Activated B cell treated with CpG ODN at 0.5 μM for 24 hours (primary cell): ENCODE measurements at regions not wholly inside any gene's neighbourhood (a gene's known extent, or its start where the extent isn't known, plus 50 kb on each side); places are given as distances from the start of the nearest gene placed in this dataset.

Experiments used
- ATAC-seq: fragments of 200-7000 bp; cut with Tn5 transposase; one replicate; pipeline ENCODE4 v1.10.0; 2021; ENCODE audit warnings: low read depth, mild to moderate bottlenecking, moderate library complexity
- CTCF ChIA-PET: fragments of 350-600 bp; sonication (Branson Sonifier 250); formaldehyde crosslinking; loops from one replicate; lab custom pipeline; 2021; ENCODE audit warnings: antibody characterized with exemption; lab: Charles Lee
- POLR2A ChIA-PET: fragments of 350-600 bp; sonication (Branson Sonifier 250); formaldehyde crosslinking; loops from one replicate; lab custom pipeline; 2021; ENCODE audit warnings: antibody characterized with exemption; lab: Charles Lee
- DNase-seq: peaks from one replicate; pipeline ENCODE4 v3.0.0; 2022
- H3K27ac Mint-ChIP-seq: one replicate; pipeline ENCODE4 v1.8.0; 2020; ENCODE audit warnings: mixed read lengths
- H3K27me3 Mint-ChIP-seq: one replicate; pipeline ENCODE4 v1.8.0; 2021; ENCODE audit warnings: mixed read lengths
- H3K36me3 Mint-ChIP-seq: one replicate; pipeline ENCODE4 v1.8.0; 2021; ENCODE audit warnings: low read depth, mixed read lengths
- H3K4me1 Mint-ChIP-seq: one replicate; pipeline ENCODE4 v1.8.0; 2021; ENCODE audit warnings: mixed read lengths
- H3K4me3 Mint-ChIP-seq: one replicate; pipeline ENCODE4 v1.8.0; 2020; ENCODE audit warnings: mild to moderate bottlenecking, mixed read lengths
- H3K9me3 Mint-ChIP-seq: one replicate; pipeline ENCODE4 v1.8.0; 2020; ENCODE audit warnings: mixed read lengths
- CTCF ChIP-seq: fragments of 200-600 bp; IDR thresholded peaks from one replicate; pipeline ENCODE4 v1.8.0; 2022; ENCODE audit warnings: antibody characterized with exemption, mild to moderate bottlenecking
- intact Hi-C: fragments of 100-400 bp; cut with micrococcal nuclease; formaldehyde crosslinking; loops from one replicate; pipeline ENCODE4 v1.15.1; 2024

- H3K27ac Mint-ChIP-seq: no peak overlapping the region
- H3K4me1 Mint-ChIP-seq: no peaks in the 10 kb centered on the region
- H3K9me3 Mint-ChIP-seq: no peaks in the 10 kb centered on the region
- ATAC-seq: no peak
- no peaks in the 10 kb centered on the region for H3K36me3 Mint-ChIP-seq
- DNase-seq: no peak
- no peak overlapping the region for H3K4me3 Mint-ChIP-seq
- no peak for TF ChIP-seq CTCF
- intact Hi-C loops: no loop called here
- ChIA-PET POLR2A (no interaction called here), CTCF (no interaction called here)
- H3K27me3 Mint-ChIP-seq: no peaks in the 10 kb centered on the region
Observed at GRCh38 chr10:3294919-3295581, 122.5 kb upstream of the PITRM1 start.

- Mint-ChIP-seq H3K4me3 (no peak overlapping the region), H3K9me3 (no peaks in the 10 kb centered on the region), H3K4me1 (no peaks in the 10 kb centered on the region), H3K36me3 (no peaks in the 10 kb centered on the region), H3K27me3 (no peaks in the 10 kb centered on the region), H3K27ac (no peak overlapping the region)
- POLR2A ChIA-PET: no interaction called here
- DNase-seq: no peak
- CTCF ChIA-PET: no interaction called here
- TF ChIP-seq CTCF: no peak
- ATAC-seq: no peak
- intact Hi-C loops: no loop called here
Observed at GRCh38 chr10:3293581-3294431, 121.2 kb upstream of the PITRM1 start.

- no peaks in the 10 kb centered on the region for H3K36me3 Mint-ChIP-seq
- intact Hi-C loops: no loop called here
- DNase-seq (no peak), ATAC-seq (no peak)
- CTCF ChIA-PET: no interaction called here
- H3K27ac Mint-ChIP-seq: no peak overlapping the region
- no peak overlapping the region for H3K4me3 Mint-ChIP-seq
- no peak for TF ChIP-seq CTCF
- POLR2A ChIA-PET: no interaction called here
- H3K27me3 Mint-ChIP-seq: no peaks in the 10 kb centered on the region
- no peaks in the 10 kb centered on the region for H3K4me1 Mint-ChIP-seq
- H3K9me3 Mint-ChIP-seq: no peaks in the 10 kb centered on the region
Observed at GRCh38 chr10:3292636-3293035, 120.1 kb upstream of the PITRM1 start.

DNA sequence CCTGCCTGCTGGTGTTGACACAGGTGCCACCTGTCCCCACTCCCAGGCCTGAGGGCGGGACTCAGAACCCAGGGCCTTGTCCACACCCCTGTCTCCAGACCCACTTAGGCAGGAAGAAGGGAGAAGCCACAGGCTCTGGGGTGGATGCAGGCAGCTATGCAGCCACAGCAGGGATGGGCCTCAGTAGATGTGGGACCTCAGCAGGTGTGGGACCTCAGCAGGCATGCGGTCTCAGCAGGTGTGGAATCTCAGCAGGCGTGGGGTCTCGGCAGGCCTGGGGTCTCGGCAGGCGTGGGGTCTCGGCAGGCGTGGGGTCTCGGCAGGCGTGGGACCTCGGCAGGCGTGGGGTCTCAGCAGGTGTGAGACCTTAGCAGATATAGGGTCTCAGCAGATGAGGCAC, 118.0 kb upstream of the PITRM1 start:
- ChIA-PET CTCF (no interaction called here), POLR2A (no interaction called here)
- no peak overlapping the region for H3K27ac Mint-ChIP-seq
- no peaks in the 10 kb centered on the region for H3K27me3 Mint-ChIP-seq
- H3K4me3 Mint-ChIP-seq: no peak overlapping the region
- no peak for TF ChIP-seq CTCF
- DNase-seq: no peak
- no peaks in the 10 kb centered on the region for H3K36me3 Mint-ChIP-seq
- ATAC-seq: no peak
- no peaks in the 10 kb centered on the region for H3K9me3 Mint-ChIP-seq
- intact Hi-C loops: no loop called here
- H3K4me1 Mint-ChIP-seq: no peaks in the 10 kb centered on the region

DNA sequence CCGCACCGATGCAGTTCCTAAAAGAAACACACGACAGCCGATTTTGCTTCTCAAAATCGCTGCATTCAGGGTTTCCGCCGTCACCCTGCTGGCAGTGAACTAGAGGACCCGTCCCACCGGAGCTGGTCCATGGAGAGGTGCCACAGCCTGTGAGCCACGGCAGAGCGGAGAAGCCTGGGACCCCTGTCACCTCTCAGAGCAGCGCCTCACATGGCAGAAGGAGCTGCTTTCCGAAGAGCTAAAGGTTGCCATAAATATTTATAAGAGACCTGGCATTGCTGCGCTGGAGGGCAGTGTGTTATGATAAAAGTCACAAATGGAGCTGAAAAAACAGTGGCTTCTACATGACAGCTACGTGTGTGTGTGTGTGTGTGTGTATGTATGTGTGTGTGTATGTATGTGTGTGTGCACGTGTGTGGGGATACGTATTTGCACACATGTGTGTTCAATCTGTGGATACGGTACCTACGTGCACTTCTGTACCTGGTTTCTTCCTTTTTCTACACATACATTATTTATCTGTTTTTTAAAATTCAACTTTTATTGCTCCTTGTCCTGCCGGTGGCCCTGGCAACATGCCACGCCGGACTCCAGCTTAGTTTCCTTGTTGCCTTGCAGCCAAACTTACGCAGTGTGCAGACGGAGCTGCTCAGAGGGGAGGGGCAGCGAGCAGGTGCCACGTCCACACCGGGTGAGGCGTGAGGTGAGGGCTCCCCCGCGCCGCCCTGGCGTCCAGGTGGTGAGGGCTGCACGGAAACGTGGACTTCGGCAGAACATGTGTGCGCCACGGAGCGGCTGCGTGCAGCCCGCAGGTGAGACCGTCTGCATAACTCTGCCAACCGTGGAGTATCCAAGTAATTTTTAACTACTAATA, 115.2 kb upstream of the PITRM1 start:
- H3K4me1 Mint-ChIP-seq: no peaks in the 10 kb centered on the region
- DNase-seq: no peak
- ATAC-seq: no peak
- POLR2A ChIA-PET: no interaction called here
- H3K27ac Mint-ChIP-seq: no peak overlapping the region
- CTCF ChIA-PET: no interaction called here
- no peaks in the 10 kb centered on the region for H3K9me3 Mint-ChIP-seq
- no peaks in the 10 kb centered on the region for H3K36me3 Mint-ChIP-seq
- H3K27me3 Mint-ChIP-seq: peaks cover 2% of the 10 kb centered on the region
- intact Hi-C loops: no loop called here
- no peak for TF ChIP-seq CTCF
- no peak overlapping the region for H3K4me3 Mint-ChIP-seq
